GM18909 (cell line): ENCODE measurements at regions not wholly inside any gene's neighbourhood (a gene's known extent, or its start where the extent isn't known, plus 50 kb on each side); places are given as distances from the start of the nearest gene placed in this dataset.

Source experiments
- ATAC-seq: cut with Tn5 transposase; IDR thresholded peaks from one replicate; pipeline ENCODE4 v1.9.1; 2021; ENCODE audit warnings: mild to moderate bottlenecking; ENCODE audit not compliant: unreplicated experiment, poor library complexity

DNA sequence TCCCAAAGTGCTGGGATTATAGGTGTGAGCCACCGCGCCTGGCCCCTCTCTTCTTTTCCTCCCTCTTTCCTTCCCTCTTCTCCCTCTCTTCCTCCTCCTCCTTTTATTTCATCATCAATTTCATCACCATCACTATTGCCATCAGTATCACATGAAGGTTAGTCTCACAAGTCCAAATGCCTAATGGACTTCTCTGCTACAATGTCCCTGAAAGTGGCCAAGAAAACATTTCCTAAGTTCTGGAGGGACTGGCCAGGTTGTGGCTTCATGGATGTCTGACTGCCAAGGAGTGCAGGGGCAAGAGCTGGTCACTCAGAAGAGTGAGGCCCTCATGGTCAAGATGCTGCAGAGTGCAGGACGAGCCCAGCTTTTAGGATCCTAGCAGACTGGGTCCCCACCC is 97.6 kb downstream of the SYNE3 start:
- ATAC-seq = no peak

DNA sequence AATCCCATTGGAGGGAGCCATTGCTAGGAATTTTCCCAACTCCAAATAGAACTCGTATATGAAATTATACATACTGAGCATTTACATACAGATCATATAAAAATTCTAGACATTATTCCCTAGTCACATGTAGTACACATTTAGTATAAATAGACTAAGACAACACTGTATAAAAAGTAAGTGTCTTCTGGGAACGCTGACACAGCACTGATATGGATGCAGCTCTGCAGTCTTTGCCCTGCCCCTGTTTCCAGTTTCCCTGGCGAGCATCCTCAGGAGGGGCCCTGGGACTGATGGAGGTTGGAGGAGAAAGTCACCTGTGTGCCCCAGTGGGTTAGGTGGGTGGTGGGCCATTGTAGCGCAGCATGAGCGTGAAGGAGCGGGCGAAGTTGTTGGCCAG is 97.8 kb upstream of the CLMN start:
- no peak for ATAC-seq

DNA sequence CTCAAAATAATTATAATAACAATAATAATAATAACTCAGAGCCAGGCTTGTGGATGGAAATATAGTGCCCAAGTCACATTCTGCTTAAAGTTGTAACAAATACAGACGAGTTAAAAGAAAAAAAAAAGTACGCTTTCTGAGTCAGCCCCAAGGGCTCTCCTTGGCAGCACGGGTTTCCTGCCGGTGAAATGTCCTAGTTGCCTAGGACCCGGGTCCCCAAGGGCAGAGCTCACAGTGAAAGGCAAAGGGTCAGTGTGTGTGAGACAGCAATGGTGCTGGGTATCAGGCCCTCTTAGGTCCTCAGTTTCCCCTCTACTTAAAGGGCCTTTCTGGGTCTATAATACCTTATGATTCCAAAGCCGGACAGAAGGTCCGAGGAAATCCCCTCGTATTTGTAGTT is 96.3 kb upstream of the CLMN start:
- ATAC-seq = no peak

DNA sequence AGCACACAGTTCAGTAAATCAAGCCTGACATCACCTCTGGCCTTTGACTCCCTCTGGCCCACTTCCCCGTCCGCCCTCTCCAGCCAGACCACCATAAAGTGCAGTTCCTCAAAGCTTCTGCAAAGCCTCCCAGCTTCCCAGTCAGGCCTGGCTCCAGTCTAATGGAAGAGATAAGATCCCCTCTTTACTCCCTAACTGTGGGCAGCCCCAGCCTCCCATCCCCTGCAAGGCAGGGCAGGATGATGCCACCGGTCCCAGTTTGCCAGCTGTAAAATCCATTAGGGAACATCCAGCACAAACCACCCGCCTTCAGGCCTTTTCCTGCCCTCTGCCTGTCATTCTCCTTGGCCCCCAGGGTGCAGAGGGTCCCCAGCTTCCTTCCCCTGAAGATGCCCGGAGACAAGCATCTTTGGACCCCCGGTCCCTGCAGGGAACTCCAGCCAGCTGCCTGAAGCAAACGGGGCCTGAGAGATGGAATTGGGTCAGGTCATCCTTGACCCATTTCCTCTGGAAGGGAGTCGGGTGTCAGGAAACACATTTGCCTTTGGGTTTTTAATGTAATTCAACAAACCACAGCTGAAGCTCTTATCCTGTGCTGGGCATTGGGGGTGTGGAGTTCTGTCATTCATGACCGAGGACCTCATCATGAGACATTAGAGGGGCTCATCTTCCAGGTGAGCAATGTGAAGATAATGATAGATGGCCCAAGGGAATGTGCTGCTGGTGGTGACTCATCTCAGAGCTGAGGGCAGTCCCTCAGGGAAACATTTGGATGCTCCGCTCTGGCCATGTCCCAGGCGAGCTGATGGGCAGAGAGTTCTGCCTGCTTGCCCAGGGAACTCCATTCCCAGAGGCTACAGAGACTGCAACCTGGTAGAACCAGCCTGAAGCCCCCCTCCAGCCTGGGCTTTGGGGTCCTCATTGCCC is 93.8 kb upstream of the CLMN start:
- ATAC-seq = no peak

DNA sequence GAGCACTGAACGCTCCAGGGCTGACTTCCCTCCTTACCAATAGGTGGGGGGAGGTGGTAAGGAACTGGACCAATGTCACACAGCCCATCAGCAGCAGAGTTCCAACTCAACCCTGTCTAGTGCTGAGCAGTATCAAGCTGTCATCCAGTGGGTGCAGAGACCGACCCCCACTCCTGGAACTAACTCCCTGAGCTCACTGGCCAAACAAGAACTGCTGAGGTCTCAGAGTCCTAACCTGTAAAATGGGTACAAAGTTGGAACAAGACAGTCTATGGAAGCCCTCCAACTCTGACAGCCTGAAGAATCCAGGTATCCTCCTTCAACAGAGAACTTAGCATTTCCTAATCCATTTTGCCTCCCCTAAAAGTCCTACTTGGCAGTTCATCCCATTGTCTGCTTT is 91.1 kb upstream of the CLMN start:
- no peak for ATAC-seq

DNA sequence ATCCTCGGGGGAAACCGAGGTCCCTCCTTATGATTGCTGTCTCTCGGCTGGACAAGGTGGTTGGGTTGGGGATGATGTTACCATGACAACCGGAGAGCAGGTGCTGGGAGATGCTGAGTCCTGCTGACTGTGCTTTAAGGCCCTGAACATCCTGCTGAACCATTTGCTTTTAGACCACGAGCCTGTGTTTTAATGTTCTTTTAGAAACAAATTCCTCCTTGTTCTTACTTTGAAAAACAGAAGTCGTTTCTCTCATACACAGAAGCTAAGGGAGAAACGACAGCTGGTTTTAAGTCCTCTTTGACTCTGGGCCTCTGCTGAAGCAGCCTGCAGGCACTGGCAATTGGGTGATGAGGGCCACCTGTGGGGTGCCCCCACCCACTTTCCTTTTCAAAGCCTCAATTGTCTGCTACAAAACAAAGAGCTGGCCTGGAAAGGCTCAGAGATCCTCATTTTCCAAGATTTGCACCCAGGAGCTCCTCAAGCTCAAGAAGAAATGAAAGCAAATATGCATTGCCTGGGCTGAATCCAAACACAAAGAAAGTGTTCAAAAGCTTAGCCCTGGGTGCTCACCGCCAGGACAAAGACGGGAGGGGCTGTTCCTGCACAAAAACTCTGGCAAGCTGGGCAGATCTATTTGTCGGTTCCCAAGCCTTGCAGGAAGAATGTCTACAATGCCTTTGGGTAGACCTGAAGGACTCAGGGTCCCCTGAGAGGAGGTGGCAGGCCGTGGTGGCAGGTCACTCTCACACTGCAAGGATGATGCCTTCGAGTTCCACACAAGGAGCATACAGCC is 90.0 kb upstream of the CLMN start:
- no peak for ATAC-seq

DNA sequence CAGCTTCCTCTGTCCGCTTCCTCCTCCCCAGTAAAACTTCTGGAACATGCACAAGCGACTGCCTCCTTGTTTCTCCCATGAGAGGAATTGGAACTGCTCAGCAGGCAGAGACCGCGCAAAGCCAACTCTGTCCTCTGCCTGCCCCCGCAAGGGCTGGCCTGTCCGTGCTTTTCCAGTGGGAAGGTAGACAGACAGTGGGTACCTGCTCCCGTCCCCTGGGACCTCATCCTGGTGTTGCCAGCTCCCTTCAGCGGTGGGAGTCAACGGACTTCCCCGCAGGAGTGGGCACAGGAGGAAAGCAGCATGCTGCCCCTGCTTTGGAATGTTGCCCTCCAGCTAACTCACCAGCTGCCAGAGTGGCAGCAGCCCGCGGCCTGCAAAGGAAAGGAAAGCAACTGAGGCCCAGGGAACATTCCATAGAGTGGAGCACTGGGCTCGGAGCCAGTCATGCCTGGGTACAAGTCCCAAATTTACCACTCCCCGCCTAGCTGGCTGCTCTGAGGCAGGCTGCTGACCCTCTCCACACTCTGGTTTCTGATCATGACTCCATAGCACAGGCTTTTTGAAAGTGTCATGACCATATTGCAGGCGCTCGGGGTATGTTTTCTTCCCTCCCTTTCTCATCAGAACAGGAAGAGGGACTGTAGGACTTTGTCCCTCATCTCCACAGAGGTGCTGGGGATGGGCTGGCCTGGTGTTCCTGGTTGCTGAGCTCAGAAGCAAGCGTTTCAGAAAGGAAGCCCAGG is 89.2 kb upstream of the CLMN start:
- ATAC-seq = no peak

DNA sequence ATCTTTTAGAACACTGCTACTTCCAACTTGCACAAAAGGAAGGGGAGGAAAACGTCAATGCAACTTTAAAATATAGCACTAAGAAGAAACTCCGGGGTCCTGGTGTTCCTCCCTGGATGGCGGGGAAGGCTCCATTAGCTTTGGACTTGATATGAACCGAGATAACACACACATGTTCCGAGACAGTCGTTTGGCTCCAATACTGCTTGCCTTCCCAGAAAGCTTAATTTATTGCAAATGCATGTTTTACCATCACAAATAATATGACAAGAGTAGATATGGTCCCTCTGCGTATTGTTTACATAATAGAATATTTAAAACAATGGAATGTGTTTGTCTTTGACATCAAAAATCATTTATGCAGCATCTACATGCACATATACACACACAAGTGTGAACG is 87.6 kb upstream of the CLMN start:
- ATAC-seq = no peak

DNA sequence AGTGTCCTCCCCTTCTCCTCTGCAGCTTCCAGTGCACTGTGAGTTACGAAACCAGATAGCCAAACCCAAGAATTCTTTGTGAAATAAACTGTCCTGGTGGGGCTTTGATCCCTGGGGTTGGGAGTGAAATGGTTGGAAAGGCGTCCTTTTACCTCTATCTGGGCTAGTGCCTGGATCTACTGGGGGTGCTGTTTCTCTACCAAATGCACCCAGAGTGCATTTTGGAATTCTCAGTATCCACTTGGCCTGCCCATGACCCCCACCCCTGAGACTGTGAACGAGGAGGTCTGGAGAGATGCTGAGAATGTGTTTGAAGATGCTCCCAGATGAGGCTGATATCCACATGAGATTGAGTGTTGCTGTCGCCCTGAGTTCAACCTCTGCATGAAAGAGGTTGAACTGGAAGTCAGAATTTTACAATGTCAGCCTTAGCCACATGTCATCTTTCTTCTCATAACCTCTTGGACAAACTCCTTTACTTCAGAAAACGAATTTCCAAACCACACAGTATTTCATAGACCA is 87.1 kb upstream of the CLMN start:
- no peak for ATAC-seq

DNA sequence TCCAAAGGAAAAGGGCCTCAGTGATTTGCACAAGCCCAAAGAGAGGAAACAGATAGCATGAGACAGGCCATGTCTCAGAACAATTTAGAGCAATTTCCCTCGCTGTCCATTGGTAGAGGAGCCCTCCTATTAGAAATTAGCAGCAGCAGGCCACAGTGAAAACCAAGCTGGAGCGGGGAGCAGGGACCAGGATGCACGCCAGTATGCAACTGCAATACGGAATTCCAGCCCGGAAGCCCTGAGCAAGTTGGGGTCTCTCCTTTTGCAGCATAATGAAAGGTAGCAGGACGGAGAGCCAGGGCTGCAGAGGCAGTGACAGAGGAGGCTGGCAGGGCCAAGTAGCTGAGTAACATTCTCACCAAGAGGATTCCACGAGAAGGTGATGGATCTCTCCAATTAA is 84.9 kb upstream of the CLMN start:
- ATAC-seq = no peak

DNA sequence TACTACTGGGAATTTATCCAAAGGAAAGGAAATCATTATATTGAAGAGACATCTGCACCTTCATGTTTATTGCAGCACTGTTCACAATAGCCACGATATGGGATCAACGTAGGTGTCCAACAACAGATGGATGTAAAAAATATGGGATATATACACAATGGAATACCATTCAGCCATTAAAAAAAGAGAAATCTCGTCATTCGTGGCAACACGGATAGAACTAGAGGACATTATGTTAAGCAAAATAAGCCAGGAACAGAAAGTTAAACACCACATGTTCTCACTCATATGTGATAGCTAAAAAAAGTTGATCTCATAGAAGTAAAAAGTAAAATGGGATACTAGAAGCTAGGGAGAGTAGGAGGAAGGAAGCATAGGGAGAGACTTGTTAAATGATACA is 82.9 kb upstream of the CLMN start:
- no peak for ATAC-seq

DNA sequence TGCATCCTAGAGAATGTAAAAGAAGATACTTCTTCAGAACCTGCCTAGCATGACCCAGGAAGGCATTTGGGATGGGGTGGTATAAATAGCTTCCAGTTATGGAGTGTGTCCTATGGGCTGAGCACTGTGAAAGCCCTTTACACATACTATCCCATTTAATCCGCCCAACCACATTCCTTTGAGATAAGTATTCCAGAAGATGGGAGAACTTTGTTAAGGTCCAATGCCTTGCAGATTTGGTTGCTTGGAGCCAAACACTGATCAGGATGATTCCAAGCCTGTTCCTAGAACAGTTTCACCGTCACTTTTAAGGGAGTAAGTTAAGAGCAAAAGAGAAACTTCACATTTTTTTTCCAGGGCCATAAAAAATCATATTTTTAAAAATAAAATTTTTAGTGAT is 82.5 kb upstream of the CLMN start:
- no peak for ATAC-seq

DNA sequence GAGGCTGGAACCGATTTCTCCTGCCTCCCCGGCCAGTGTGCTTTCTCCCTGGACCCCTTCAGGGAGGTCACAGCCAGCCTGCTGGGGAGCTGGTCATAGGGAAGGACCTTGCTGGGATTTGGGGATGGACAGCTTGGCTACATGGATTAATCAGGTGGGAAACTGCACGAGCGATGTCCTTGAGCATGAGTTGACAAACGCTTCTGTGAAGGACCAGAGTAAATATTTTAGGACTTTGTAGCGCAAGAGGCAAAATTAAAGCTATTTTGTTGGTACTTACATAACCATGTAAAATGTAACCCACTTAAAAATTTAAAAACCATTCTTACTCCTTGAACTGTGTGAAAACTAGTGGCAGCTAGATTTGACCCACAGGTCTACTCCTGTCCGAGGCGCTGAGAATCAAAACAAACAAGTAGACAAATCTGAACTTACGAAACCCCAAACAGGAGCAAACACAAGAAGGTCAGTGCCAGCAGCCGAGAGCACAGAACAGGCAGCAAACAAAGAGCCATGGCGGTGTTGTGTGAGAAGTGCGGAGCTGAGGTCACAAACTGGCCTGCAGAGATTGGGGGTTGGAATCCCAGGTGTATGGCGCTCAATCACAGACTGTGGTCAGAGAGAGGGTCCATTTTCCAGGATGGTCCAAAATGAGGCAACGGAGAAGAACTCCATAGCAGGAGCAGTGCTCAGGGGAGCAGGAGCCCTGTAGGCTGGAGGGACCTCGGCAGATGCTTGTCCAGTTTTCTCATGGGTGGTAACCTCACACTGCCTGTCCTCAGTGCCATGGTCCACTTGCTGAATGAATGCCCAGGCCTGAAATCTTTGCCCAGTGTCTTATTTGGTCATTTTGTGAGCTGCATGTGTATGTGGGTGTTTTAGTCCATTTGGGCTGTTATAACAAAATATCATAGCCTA is 79.2 kb upstream of the CLMN start:
- no peak for ATAC-seq

DNA sequence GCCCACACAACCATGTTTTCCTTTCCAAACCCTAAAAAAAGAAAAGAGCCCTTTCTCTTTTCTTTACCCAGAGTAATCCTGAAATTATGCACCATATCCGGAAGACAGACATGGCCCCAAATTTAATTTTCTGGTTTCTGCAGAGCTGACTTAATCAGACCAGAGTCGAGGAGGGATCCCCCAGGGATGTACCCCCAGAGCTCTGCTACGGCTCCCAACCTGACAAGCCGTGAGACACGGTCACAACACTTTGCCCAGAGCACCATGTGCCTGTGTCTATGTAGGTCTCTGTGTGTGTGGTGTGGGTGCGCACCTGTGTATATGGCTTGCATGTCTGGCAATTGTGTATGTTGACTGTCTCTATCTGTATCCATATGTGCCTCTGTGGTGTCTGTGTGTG is 77.6 kb upstream of the CLMN start:
- no peak for ATAC-seq

DNA sequence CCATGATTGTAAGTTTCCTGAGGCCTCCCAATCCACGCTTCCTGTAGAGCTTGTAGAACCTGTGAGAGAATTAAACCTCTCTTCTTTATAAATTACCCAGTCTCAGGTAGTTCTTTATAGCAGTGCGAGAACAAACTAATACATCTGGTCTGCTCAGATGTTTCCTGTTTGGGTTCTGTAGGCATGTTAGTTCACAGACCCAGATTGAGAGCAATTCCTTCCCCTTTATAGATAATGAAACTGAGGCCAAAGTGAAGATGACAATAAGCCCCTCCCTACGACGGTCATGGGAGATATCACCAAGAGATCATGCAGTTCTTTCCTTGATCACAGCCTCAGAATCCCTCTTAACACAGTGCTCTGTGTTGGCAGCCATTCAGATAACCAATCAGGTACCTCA is 76.5 kb upstream of the CLMN start:
- ATAC-seq = no peak

DNA sequence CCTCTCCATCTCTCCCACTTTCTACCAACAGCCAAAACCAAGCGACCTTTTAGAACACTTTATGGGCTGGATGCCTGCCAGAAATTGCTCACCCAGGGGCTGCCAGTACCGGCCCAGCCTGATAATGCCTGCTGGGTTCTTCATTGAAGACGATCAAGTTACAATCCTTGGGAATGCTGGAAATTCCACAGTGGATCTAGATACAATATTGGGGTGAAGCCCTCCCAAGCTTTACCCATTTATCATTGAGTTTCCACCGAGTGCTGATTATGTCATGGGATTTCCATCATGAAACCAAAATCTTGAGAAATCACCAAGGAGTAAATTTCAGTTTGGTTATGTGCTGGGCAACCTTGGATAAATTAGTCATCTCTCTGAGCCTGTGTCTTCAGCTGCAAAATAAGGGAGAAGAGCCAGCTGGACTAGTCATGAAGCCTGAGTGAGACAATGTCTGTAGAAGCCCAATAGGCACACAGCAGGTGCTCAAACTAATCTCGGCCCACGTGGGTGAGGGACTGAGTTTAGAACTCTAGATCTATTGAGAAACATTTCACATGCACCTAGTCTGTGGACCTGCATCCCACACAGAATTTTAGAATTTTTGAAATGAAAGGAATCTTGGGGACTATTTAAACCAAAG is 75.5 kb upstream of the CLMN start:
- ATAC-seq = no peak

DNA sequence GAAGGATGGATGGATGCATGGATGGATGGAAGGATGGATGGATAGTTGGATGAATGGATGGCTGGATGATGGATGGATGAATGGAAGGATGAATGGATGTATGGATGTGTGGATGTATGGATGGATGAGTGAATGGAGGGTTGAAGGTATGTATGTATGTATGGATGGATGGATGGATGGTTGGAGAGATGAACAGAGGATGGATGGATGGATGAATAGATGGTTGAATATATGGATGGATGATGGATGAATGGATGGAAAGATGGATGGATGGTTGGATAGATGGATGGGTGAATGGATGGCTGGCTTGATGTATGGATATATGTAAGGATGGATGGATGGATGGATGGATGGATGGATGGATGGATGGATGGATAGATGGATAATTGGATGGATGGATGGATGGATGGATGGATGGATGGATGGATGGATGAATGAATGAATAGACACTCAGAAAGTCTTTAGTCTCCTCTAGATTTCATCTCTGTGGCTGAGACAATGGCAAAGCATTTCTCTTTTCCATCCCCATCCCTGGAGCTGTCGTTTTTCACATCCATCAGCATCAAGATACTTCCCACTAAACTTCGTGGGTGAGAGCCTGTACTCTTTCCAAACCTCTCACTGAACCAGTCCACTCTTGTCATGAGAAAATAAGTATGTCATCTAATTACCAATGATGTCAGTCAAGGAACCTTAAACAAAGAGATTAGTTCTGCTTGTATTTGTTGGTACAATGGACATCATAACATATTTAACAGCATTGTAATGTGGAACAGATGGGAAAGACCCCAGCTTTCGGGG is 74.8 kb upstream of the CLMN start:
- ATAC-seq = no peak

DNA sequence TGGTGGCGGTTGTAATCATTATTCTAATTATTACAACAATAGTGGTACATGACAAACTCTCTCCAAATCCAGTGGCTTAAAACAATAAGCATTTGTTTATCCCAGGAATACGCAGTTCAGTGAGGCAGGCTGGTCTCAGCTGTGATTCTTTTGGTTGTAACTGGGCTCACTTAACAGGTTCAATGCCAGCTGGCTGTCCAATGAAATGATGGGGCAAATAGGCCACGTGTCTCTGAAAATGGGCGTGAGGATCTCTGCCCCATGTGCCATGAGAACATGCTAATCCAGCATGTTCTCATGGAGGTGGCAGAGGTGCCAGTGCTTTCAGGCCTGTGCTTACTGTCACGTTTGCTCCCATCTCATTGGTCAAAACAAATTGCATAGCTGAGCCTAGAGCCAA is 73.1 kb upstream of the CLMN start:
- ATAC-seq = no peak
